GM12865 (cell line): ENCODE measurements at regions not wholly inside any gene's neighbourhood (a gene's known extent, or its start where the extent isn't known, plus 50 kb on each side); places are given as distances from the start of the nearest gene placed in this dataset.

Experiments
- DNase-seq: peaks from one replicate; pipeline ENCODE4 v3.0.0; 2010; ENCODE audit warnings: low read depth
- H3K4me3 ChIP-seq: 2 replicates; pipeline ENCODE4 v1.5.1; 2011; ENCODE audit warnings: mild to moderate bottlenecking, low read depth, low read length, control low read depth
- CTCF ChIP-seq: IDR thresholded peaks from 2 replicates; pipeline ENCODE4 v1.5.1; 2011; ENCODE audit warnings: low read length, control low read depth, low read depth, inconsistent platforms; ENCODE audit not compliant: insufficient read depth; ENCODE audit errors: missing control alignments

DNA sequence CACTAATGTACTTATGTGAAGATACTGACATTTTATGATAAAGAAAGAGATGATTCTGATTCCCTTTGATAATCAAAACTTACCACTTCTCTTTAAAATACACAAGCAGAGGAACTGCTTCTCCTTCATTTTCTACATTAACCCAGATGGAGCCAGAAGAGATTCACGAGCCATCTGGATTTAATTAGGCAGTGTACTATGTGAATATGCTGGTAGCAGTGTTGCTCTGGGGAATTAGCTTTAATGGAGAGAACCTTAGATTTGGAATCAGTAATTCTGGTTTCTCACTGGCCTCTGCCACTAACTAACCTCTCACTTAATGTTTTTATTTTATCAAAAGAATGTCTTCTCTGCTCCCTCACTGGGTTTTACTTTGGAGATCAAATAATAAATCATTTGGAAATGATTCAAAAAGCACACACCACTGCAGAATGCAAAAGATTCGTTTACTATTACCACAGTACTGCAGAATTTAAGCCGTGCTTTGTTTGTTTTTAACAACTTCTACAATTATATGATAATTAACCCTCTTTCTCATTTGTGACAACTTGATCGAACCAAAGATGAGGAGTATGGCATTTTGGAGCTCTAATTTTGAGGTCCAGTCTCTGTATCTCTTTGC lies 77.5 kb upstream of the PHYHIPL start:
- no peak for TF ChIP-seq CTCF
- no peak overlapping the region for H3K4me3 ChIP-seq
- DNase-seq = no peak

GRCh38 chr10:59099481-59099880 lies 77.0 kb upstream of the PHYHIPL start:
- no peak overlapping the region for H3K4me3 ChIP-seq
- TF ChIP-seq CTCF = no peak
- DNase-seq = no peak

- TF ChIP-seq CTCF = no peak
These were observed 74.0 kb upstream of the PHYHIPL start for GRCh38 chr10:59102394-59102793.

GRCh38 chr10:59104186-59104585 lies 72.3 kb upstream of the PHYHIPL start:
- DNase-seq = no peak
- TF ChIP-seq CTCF = no peak
- no peak overlapping the region for H3K4me3 ChIP-seq

More at GRCh38 chr10:59102394-59102793, 74.0 kb upstream of the PHYHIPL start:
- no peak for DNase-seq
- H3K4me3 ChIP-seq = no peak overlapping the region

DNA sequence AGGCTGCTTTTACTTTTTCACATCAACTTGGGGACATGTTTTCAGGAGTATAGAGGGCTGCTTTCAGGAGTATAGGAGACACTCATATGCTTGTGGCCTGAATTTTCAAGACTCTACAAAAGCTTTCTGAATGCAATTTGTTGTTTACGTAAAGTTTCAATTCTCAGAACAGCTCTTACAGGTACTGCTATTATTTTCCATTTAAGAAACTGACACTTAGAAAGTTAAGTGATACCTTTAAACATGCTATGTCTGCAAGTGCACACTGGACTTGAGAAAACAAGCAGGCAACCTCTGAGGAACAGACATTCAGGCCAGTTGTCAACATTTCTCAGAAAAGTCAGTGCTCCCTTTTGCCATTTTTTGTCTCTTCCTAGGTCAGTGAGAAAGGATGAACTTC lies 70.0 kb upstream of the PHYHIPL start:
- peak; percentile 67 for DNase-seq
- no peak for TF ChIP-seq CTCF
- H3K4me3 ChIP-seq = no peak overlapping the region

GRCh38 chr10:59107147-59107546 lies 69.3 kb upstream of the PHYHIPL start:
- peak; percentile 41 for DNase-seq
- TF ChIP-seq CTCF = no peak
- H3K4me3 ChIP-seq = no peak overlapping the region

DNA sequence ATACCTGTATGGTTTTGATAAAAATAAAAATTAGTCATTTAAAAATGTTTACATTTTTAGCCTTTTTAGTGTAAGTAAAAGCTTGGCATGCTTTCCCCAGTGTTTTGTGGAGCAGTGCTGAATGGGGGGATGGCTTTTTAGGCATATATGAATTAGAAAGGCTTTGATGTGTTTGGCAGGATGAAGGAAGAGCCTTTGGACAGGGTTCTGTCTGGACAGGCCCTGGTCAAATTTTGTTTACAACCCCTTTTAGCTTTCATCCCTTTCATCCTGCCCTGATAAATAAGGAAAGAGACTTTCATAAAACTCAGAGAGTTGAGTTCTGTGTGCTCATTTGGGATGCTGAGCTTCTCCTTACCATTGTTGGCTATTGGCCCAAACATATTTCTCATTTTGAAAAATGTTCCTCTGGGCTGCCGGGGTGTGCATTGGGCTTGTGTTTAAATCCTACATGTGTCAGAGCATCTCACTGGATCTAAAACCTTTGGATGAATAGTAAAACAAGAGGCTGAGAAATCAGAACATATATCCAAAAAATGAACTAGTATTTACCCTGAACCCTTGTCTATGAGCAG lies 68.1 kb upstream of the PHYHIPL start:
- no peak for DNase-seq
- no peak for TF ChIP-seq CTCF
- no peak overlapping the region for H3K4me3 ChIP-seq
